UCSD-AML1 (cell line): ENCODE measurements at regions not wholly inside any gene's neighbourhood (a gene's known extent, or its start where the extent isn't known, plus 50 kb on each side); places are given as distances from the start of the nearest gene placed in this dataset.
"Not testable (repeated sequence)": the region's sequence is repeated elsewhere in the genome, so short reads cannot be mapped to it uniquely, and the experiment has no call there.

Source experiments
- DNase-seq: peaks from one replicate; lab custom pipeline; 2025; ENCODE audit not compliant: unreplicated experiment; lab: John Stamatoyannopoulos, UW

DNA sequence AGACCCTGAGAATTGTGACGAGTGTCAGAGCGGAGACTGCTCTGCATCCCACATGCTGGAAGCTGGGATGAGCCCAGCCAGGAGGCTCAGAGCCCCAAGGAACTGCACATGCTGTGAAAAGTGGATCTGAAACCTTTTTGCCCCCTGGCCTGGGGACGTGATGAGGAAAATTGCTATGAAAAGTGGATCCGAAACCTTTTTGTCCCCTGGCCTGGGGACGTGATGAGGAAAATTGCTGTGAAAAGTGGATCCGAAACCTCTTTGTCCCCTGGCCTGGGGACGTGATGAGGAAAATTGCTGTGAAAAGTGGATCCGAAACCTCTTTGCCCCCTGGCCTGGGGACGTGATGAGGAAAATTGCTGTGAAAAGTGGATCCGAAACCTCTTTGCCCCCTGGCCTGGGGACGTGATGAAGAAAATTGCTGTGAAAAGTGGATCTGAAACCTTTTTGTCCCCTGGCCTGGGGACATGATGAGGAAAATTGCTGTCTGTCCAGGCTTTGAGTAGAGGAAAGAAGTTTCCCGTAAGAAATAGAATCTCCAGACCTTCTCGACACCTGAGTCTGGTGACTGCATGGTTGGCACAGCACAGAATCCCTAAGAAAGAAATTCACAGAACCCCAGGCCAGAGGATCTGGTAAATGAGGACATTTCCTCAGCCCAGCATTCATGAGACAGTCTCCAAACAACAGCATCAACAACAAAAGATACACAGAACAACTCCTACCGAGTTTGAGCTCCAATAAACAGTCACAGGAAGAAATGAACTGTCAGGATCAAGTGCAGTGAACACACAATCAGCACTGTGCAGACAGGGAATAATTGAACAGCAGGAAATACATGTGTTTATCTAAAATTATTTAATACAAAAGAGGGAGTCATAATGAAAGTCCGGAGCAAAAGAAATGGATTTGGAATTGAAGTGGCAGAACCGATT, 188.8 kb downstream of the LAT start:
- DNase-seq, result not testable (repeated sequence)

DNA sequence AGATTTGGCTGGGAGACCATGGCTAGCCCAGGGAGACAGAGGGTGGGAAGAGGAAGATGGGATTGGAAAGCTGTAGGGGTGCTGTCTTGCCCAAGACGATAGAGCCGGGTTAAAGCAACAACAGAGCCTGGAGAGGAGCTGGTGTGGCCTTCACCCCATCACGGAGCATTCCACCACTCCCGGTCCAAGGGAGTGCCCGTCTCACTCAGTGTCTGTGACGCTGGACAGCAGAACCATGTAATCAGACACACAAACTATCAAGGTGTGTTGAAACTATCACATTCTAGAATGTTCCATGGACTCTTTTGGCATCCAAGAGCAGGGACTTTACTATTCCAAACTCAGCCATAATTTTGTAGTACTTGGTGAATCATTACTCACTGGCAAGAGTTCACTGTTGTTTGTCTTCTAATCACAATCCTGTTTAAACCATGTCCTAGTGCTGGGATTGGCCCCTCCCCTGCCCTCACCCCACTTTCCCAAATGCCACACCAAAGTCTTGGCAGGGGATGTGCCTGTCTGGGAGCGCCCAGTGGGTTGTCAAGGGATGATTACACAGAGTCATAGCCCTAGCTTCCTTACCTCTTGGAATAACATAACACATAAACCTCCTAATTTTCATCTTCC, 187.4 kb downstream of the LAT start:
- not testable (repeated sequence) for DNase-seq

DNA sequence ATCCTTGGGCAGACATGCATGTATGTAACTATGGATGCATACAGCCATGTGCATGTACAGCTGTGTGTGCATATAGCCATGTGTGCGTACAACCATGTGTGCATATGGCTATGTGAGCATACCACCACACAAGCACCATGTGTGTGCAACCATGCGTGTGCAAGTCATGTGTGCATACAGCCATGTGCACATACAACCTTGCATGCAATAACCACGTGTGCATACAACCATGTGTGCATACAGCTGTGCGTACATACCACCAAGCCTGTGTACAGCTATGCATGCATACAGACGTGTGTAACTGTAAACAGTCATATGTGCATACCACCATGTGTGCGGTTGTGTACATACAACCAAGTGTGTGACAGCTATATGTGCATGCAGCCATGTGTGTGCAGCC, 186.4 kb downstream of the LAT start:
- DNase-seq, result not testable (repeated sequence)

DNA sequence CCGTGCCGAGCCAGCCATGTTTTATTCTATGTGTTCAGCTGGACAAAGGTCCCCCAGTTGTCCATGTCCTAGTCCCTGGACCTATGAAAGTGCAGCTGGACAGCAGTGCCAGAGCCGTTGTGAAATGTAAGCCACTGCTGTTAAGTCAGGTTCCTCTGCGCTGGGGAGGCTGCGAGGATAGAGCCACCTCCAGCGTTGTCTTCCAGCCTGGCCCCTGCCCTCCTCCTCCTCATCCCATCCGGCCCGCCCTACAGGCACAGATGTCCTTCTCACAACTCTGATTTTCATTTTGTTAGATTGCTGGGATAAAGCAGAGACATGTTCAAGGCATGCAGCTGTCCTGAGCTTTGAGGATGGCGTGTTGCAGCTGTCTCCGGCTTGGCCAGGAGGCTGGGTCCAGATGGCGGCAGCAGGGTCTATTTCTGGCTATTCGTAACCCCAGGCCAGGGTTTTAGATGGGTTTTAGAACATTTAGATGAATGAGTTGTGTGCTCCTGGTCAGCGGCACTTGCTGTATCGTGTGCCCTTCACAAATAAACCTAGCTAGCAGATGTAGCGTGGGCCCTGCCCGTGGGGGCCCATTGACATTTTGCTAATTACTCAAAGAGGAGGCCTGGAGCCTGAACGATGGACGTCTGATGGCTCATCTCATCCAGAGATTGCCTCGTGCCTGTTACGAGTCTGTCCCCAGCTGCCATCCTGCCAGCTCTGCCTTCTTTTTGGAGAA, 185.7 kb downstream of the LAT start:
- not testable (repeated sequence) for DNase-seq

DNA sequence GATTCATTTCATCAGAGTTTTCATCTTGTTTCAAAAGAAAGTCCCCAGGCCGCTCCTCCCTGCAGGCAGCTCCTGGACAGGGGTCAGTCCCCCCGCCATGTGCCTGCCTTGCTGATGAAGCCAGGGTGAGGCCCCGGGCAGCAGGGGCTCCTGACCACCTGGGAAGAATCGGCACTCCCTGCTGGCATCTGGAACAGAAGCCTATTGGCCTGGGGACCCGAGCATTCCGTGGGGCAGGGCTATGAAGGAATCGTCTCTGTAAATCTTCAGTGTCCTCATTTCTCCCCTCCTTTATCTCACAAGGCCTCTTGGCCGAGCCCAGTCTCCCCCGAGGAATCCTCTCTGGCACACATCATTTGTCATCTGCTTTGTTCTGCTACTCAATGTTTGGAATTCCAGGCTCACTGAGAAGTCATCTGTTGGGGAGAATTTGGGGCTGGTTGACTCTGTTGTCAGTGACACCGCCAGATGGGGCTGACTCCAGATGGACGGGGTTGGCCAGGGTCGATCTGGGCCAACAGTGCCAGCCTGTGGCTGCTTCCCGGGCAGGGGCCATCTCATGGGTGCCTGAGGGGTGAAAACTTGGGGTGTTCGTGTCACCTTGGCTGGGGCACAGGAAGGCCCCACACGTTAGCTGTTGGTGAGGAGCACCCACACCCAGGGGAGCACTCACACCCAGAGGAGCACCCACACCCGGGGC, 184.6 kb downstream of the LAT start:
- not testable (repeated sequence) for DNase-seq

- DNase-seq, result not testable (repeated sequence)
Observed at GRCh38 chr16:29168515-29169259, 183.8 kb downstream of the LAT start.

DNA sequence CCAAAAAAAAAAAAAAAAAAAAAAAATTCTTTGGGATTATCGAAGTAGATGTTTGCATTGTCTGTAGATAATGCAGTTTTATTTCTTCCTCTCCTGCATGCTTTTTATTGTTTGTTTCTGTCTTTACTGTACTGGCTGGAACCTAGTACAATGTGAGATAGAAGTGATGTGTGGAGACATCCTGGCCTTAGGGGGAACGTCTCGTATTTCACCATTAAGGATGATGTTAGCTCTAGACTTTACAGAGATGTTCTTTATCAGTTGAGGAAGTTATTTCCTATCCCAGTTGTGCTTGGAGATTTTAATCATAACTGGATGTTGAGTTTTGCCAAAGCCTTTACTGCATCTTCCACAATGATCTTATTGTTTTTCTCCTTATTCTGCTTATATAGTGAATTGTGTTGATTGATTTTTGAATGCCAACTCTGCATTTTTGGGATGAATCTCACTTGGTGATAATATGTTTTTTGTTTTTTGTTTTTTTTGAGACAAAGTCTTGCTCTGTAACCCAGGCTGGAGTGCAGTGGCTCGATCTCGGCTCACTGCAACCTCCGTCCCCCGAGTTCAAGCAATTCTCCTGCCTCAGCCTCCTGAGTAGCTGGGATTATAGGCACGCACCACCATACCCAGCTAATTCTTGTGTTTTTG, 179.7 kb downstream of the LAT start:
- DNase-seq, result not testable (repeated sequence)

GRCh38 chr16:29160171-29160570, 175.3 kb downstream of the LAT start:
- DNase-seq, result not testable (repeated sequence)

DNA sequence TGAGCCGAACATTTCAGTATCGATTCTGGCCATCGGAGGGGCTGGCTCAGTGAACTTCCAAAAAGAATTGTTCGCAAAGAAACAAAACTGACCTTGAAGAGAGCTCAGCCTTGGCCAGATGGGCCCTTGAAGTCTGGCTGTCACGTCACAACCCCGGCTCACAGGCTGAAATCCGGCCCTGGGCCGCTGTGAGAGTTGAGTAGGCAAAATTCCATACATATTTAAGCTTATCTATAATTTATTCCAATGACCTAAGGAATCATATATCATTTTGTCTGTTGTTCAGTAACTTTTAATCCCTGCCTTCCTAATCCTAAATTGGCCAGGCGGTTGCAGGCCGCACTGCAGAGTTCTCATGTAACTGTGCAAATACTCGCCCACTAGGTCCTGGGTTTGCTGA, 174.8 kb downstream of the LAT start:
- DNase-seq, result not testable (repeated sequence)

- no peak for DNase-seq
Observed at GRCh38 chr16:29158785-29159184, 173.9 kb downstream of the LAT start.

- not testable (repeated sequence) for DNase-seq
Observed at GRCh38 chr16:29158031-29158784, 173.4 kb downstream of the LAT start.

GRCh38 chr16:29157051-29157923, 172.4 kb downstream of the LAT start:
- DNase-seq, result not testable (repeated sequence)

DNA sequence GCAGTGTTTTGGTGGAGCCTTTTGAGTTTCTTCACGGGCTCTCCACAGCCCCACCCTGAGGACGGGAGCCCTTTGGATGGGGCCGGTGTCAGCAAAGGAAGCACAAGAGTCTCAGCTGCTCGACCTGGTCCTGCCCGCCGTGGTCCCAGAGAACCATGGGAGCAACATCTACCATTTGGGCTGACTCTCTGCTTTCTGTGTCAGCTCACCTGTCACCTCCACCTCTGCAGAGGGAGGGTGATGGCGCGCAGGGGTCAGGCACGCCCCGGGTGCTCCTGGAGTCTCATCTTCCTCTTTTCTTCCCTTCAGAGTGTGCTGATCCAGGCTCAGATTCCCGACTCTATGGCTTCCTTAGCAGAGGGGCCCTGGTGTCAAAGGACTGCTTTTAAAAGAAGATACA, 171.7 kb downstream of the LAT start:
- DNase-seq, result no peak

GRCh38 chr16:29155866-29156200, 171.0 kb downstream of the LAT start:
- not testable (repeated sequence) for DNase-seq

DNA sequence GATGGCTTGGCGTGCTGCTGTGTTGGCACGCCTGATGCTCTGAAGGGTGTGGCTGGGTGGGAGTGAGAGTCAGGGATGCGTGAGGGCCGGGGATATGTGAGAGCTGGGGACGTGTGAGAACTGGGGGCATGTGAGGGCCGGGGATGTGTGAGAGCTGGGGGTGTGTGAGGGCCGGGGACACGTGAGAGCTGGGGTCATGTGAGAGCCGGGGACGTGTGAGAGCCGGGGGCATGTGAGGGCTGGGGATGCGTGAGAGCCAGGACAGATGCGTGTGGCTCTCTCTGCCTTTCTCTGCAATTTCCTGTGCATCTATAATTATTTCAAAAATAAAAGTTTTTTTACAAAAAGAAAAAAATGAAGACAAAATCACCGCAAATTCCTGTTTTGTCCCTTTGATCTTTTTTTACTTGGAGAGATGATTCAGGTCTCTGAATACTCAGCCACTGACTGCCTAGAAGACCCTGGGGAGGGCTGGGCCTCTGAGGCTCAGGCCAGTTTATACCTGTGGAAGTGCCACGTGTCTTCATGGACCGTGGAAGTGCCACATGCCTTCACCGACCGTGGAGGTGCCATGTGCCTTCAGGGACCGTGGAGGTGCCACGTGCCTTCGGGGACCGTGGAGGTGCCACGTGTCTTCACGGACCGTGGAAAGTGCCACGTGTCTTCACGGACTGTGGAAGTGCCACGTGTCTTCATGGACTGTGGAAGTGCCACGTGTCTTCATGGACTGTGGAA, 170.4 kb downstream of the LAT start:
- not testable (repeated sequence) for DNase-seq

- no peak for DNase-seq
Observed at GRCh38 chr16:29154676-29155121, 169.8 kb downstream of the LAT start.

DNA sequence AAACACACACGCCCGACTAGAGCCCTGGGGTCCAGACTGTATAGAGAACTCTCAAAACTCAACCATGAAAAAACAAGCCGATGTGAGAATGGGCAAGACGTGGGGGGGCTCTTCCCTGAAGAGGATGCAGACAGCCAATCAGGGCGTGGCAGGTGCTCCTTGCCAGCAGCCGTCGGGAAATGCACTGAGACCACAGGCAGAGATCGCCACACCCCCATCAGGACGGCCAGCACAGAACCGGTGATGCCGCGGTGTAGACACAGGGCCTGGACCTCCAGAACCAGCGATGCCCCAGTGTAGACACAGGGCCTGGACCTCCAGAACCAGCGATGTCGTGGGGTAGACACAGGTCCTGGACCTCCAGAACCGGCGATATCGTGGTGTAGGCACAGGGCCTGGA, 169.2 kb downstream of the LAT start:
- no peak for DNase-seq
